CD4-positive, alpha-beta T cell treated with Interleukin-15 for 4 hours (primary cell): ENCODE measurements at regions not wholly inside any gene's neighbourhood (a gene's known extent, or its start where the extent isn't known, plus 50 kb on each side); places are given as distances from the start of the nearest gene placed in this dataset.

Source experiments
- DNase-seq: peaks from one replicate; pipeline ENCODE4 v3.0.0-alpha.2; 2020; ENCODE audit warnings: low spot score

- no peak for DNase-seq
Observed at GRCh38 chr5:128895122-128895521, 70.2 kb upstream of the SLC27A6 start.

GRCh38 chr5:128896675-128897074, 68.6 kb upstream of the SLC27A6 start:
- no peak for DNase-seq

GRCh38 chr5:128903550-128903949, 61.7 kb upstream of the SLC27A6 start:
- DNase-seq: no peak

GRCh38 chr5:128904805-128905567, 60.3 kb upstream of the SLC27A6 start:
- DNase-seq: no peak

- DNase-seq: peak; percentile 57
Observed at GRCh38 chr5:128905568-128906110, 59.6 kb upstream of the SLC27A6 start.

GRCh38 chr5:128913551-128913950, 51.7 kb upstream of the SLC27A6 start:
- no peak for DNase-seq
